Upper lobe of left lung (tissue), 4 donors: ENCODE measurements at regions not wholly inside any gene's neighbourhood (a gene's known extent, or its start where the extent isn't known, plus 50 kb on each side); places are given as distances from the start of the nearest gene placed in this dataset.

Source experiments
- CTCF ChIP-seq, 6 experiments: fragments of 450-650 bp in 4 of 6; fragments of 200-600 bp in 2 of 6; sonication (generic) in 2 of 6; IDR thresholded peaks; one replicate each; pipeline ENCODE4 v1.5.1; 2016 to 2019; ENCODE audit warnings: antibody characterized with exemption in 6 of 6
- POLR2AphosphoS5 ChIP-seq, 2 donors: sonication (generic); formaldehyde crosslinking; IDR thresholded peaks; one replicate each; pipeline ENCODE4 v1.5.1; 2017; ENCODE audit warnings: antibody characterized with exemption in 2 of 2

DNA sequence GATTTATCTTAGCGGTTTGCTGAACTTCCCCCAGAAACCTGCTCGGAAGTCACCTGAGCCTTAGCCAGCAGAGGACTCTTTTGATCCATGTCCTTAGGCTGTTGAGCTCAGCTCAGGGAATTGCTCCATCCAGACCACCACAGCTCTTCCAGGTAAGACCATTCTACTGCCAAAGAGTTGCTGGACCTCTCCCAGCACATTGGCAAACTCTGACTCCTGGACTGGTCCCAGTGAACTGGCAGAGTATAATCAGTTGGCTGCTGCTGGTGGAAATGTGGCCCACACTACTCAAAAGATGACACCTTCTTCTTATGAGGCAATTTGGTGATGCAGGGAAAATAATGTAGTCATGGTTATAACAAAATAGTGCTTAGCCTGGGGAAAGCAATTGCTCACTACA is 308.8 kb upstream of the FIGN start:
- TF ChIP-seq POLR2AphosphoS5 (IDR thresholded peaks at IDR 0.05) (no peak), CTCF (IDR thresholded peaks at IDR 0.05) (no peak)
